ENCODE measurements at regions not wholly inside any gene's neighbourhood (a gene's known extent, or its start where the extent isn't known, plus 50 kb on each side); places are given as distances from the start of the nearest gene placed in this dataset.

DNA sequence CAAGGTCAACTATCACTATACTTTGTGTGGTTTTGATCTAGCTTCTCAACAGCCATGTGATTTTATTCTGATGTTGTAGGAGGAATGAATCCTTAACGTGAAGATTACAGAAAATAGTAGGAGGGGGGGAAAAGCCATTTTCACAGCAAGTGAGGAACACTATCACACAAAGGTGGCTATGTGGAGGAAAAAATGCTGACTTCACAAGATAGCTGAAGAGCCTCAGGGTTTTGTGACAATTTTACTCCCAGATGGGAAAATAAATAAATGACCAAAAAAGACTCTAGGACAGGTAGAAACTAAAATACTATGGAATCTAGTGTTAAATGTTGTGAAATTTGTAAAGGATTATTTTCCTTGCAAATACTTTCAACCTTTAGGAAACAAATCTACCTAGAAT lies 281.0 kb downstream of the ADRA2A start:
- no peak for DNase-seq

DNA sequence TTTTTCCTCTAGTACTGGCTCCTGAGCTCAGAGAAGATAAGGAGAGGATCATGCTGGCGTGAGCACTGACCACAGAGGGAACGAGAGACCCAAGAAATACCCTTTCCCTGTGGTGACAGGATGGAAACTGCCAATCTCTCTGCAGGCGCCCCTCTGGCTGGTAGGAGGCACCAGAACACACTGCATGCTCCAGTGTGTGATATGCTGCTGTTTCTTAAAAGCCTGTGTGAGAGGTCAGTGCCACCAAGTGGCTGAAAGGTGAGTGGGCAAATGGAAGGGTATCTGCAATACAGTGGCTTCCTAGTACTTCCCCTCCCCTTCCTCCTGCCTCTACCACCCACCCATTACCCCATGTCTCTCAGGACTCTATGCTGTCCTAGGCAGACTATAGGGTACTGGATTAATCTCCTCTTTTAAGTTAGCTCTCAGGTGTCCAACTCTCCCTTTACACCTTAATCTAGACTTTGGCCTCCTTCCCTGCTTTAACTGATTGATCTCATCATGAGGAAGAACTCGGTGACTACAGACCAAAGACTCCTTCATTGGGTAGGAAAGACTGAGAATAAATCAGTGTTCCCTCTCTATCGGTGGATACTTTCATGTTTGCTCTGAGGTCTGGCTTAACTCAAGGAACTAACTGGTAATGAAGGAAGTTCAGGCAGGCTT lies 283.6 kb downstream of the ADRA2A start:
- DNase-seq = peak in 1 of 2 experiments; percentile 4

DNA sequence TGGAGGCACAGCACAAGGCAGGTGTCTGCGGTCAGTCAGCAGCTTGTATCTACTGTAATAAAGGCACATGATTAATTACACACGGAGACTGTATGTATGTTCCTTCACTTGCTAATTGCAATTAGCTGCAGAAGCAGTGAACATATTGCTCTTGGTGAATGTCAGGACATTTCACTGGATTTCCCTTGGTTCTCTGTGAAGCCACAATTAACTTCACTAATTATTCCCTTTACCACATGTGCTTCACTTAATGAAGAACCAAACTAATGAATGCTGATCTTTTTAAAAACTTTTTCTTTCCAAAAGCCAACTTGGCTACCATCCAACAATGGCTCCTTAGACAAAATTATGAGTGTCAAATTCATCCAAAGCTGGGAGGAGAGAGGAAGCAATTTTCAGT lies 290.7 kb downstream of the ADRA2A start:
- no peak for DNase-seq

GRCh38 chr10:111370101-111370500 lies 293.3 kb downstream of the ADRA2A start:
- DNase-seq = no peak

DNA sequence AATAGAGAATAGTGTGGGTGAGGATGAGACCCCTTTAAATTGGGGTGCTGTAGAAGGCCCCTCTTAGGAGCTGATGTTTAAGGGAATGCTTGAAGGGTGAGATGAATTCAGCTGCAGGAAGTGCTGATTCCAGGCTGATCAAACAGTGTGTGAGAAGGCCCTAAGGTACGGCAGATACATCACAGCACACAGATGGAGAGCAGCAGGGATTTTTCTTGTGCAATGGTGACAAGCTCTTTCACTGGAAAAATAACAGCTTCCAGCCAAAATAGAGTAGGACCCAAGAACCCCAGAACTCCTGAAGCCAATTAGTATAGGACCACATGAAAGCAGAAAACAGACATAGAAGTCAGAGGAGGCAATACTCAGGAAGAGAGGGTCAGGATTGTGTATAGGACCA lies 296.9 kb downstream of the ADRA2A start:
- DNase-seq = no peak

GRCh38 chr10:111379534-111380187 lies 302.8 kb downstream of the ADRA2A start:
- DNase-seq = no peak

DNA sequence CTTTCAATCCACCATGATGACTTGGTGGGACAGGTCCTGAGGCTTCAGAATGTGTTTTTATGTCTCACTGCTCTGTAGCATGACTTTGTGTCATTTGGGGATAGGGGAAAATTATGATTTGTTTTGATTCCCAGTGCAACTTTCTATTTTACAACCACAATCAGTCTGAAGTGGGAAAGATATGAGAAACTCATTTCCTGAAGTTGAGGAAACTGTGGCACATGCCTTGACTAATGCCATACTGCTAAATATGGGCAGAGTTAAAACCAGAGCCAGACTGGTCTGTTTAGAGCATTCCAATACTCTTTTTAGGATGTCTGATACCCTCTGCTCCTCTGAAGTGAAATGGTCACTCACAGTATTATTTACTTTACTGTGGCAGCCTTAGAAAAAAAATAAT lies 307.7 kb downstream of the ADRA2A start:
- DNase-seq = no peak

DNA sequence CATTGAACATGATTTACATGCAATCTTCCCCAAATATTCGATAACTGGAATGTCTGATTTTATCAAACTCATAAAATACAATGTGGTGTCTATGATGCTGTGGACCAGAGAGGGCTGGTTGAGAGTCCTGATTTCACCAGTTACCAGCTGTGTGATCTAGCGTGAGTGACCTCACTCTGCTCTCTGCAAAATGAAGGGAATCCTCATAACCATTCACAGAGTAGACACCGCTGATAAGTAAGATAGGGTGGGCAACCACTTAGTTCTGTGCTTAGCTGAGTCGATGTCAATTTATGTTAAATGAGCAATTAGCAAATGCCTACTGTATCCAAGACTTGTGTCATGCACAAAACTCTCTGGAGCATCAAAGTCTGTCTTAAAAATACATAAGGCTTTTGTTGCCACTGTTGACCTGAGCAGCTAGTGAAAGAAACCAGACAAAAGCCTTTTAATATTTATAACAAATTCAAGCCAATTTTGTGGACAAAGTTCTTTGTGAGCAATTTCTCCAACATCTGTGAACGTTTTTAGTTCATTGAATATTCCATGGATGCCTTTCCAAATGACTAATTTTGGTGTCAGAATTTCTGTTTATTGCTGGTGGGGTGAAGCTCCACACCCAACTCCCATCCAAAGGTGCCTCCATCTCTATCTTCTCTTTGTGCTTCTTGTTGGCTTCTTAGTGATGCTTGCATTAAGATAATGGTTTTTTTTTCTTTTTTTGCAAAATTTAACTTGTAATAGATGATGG lies 314.2 kb downstream of the ADRA2A start:
- DNase-seq = no peak

GRCh38 chr10:111392159-111392558 lies 315.3 kb downstream of the ADRA2A start:
- DNase-seq = no peak

- DNase-seq = no peak
Measured at GRCh38 chr10:111392910-111393309, 316.1 kb downstream of the ADRA2A start.

DNA sequence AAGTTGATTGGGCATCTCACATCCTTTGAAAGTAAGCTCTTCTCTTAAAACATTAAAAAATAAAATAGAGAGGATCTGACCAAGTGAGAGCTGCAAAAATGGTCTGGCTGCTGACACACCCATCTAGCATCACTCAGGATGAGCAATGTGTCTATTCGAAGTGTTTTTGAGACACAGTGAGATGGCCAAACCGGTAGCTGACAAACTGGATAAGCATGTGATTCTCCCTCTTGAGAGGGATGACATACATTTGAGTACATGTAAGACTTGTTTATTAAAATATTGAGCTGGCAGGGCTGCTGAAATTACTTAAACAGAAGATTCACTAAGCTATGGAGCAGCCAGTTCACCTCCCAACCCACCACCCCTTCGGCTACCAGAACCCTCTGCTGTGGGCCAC lies 333.9 kb downstream of the ADRA2A start:
- no peak for DNase-seq

GRCh38 chr10:111425459-111425858 lies 348.6 kb downstream of the ADRA2A start:
- no peak for DNase-seq

DNA sequence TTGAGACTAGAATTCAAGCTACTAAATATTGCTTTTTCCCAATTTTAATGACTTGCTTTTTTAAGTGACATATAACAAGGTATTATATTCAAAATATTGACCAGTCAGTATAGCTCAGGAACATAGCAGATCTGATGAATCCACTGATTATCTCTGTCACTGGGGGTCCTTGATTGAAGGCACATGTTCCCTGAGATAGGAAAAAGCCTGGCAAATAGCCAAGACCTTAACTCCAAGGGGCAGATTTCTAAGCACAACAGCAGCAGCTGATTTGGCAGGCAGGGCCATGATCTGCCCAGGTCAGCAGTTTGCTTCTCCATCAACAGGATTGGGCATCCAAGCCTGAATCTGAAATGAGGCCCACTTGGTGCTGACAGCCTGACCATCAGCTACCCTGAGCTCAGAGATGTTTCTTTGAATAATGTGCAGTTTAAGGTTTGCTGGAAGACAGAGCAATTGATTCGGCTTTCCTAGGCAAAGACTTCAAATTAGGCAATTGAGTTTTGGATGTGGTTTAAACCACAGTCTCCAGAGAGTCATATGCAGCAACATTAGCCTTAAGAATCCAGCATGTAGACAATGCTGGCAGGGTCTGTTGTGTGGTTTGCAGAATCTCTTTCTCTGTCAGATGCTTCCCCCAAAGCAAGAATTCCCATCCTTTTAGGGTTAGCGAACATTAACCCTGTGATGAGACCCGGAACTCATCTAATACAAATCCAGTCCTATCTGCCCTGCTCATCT lies 352.6 kb downstream of the ADRA2A start:
- DNase-seq = no peak

DNA sequence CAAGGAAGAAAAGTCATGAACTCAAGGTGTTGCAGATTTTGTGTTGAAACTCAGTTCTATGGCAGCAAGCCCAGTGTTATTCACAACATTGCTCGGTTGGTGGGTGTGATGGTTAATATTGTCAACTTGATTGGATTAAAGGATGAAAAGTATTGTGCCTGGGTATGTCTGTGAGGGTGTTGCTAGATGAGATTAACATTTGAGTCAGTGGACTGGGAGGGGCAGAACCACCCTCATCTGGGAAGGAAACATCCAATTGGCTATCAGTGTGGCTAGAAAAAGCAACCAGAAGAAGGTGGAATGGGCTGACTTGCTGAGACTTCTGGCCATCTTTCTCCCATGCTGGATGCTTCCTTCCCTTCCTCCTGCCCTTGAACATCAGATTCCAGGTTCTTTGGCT lies 353.2 kb downstream of the ADRA2A start:
- peak in 1 of 2 experiments; percentile 0 for DNase-seq

DNA sequence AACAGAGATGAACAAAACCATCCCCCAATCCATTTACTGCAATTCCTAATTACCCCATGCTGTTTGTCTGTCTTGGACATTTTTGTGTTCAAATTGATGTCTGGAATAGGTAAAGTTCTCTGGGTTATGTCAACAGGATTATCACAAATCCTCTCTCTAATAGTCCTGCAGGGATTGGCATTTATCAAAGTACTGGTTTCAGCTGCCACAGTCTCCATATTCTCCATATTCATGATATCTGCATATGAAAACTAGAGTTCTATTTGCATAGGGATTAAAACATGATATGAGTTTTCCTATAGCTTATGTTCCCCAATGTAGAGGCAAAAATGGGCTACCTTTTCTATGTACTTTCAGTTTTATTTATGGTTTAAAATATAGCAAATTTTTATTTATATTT lies 355.8 kb downstream of the ADRA2A start:
- no peak for DNase-seq

- no peak for DNase-seq
Measured at GRCh38 chr10:111435871-111436270, 359.0 kb downstream of the ADRA2A start.

GRCh38 chr10:111439034-111439842 lies 362.4 kb downstream of the ADRA2A start:
- DNase-seq = no peak

DNA sequence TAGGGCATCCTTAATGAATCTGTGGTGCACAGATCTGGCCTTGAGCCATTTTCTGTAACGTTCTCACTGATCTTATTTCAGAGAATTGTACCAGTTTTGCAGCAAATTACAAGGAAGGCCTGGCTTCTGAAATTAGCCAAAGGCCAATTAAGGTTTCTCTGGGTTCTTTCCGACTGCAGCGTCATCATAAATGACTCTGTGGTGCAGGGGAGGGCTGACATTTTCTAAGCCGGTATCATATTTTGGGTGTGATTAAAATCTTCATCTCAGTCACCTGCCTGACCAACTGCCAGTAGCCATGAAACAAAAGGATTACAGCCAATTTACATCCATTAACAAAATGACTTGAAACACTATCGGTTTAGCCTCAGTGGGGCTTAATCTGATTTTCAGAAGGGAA lies 363.7 kb downstream of the ADRA2A start:
- no peak for DNase-seq

DNA sequence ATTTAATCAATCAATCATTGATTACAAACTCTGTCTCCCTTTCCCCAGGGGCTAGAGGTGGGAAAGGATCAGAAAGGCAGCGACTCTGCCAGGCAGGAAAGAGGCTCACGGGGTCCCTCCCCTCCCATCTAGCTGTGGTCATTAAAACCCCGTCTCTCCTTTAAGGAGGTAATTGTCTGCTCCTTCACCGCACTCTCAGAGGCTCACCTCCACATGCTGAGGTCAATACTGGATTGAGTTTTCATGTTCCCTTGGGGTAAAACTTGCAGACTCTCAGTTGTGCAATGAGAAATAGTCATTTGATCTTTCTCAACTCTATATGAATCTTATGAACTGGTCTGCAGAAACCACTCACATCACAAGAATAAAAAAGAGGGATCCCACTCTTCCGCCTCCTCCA lies 368.8 kb downstream of the ADRA2A start:
- DNase-seq = no peak

- DNase-seq = no peak
Measured at GRCh38 chr10:111446966-111447365, 370.1 kb downstream of the ADRA2A start.

GRCh38 chr10:111452153-111452552 lies 375.3 kb downstream of the ADRA2A start:
- no peak for DNase-seq

GRCh38 chr10:111455776-111456426 lies 379.1 kb downstream of the ADRA2A start:
- no peak for DNase-seq
